ENCODE measurements at regions not wholly inside any gene's neighbourhood (a gene's known extent, or its start where the extent isn't known, plus 50 kb on each side); places are given as distances from the start of the nearest gene placed in this dataset.

- Mint-ChIP-seq H3K27ac (no peak overlapping the region), H3K27me3 (no peaks in the 10 kb centered on the region), H3K4me3 (no peak overlapping the region), H3K4me1 (no peaks in the 10 kb centered on the region), H3K9me3 (ENCODE audit: insufficient read depth) (peaks cover 3% of the 10 kb centered on the region)
- H3K4me1 ChIP-seq (ENCODE audit: control insufficient read depth in 2 of 2, insufficient read depth in 2 of 2, low read length in 2 of 2), result no peaks in the 10 kb centered on the region
- DNase-seq, result no peak
- no peak overlapping the region for H3K4me2 ChIP-seq (replicated peaks; ENCODE audit: low read depth, low read length, poor library complexity, severe bottlenecking)
- H2AFZ ChIP-seq (ENCODE audit: insufficient read depth, low read depth, low read length, poor library complexity, severe bottlenecking), result no peak overlapping the region
- no peak overlapping the region for H3K9ac ChIP-seq (ENCODE audit: low read length)
- H3K4me3 ChIP-seq (ENCODE audit: control extremely low read depth in 1 of 5, extremely low read depth in 1 of 5, insufficient read depth in 1 of 5, low read depth in 2 of 5, low read length in 4 of 5), result no peak overlapping the region
- no CpG with 5 or more reads among the region's 3 CpGs for WGBS (ENCODE audit: insufficient coverage)
- H3K36me3 ChIP-seq (replicated peaks in 1 of 2; ENCODE audit: control extremely low read depth in 1 of 2, control insufficient read depth in 1 of 2, extremely low read depth in 1 of 2, insufficient read depth in 2 of 2, low read length in 1 of 2), result no peaks in the 10 kb centered on the region
- no peaks in the 10 kb centered on the region for H3K79me2 ChIP-seq (ENCODE audit: control insufficient read depth, insufficient read depth, low read length)
- no peaks in the 10 kb centered on the region for H3K27me3 ChIP-seq (replicated peaks in 1 of 4; ENCODE audit: control extremely low read depth in 1 of 4, control insufficient read depth in 3 of 4, insufficient read depth in 4 of 4, low read length in 3 of 4)
- POLR2A ChIA-PET, result no interaction called here
- intact Hi-C loops (cut with micrococcal nuclease), result no loop called here
- TF ChIP-seq EZH2 (IDR thresholded peaks at IDR 0.05; ENCODE audit: borderline replicate concordance, insufficient read depth, low read depth, low read length, poor library complexity, severe bottlenecking) (no peak), CTCF (IDR thresholded peaks at IDR 0.05) (no peak)
- H3K27ac ChIP-seq (ENCODE audit: low read length in 2 of 2), result no peak overlapping the region
- no peak for ATAC-seq (ENCODE audit: low read depth)
- H3K9me3 ChIP-seq (ENCODE audit: control extremely low read depth in 1 of 3, control insufficient read depth in 2 of 3, insufficient read depth in 1 of 3, low read length in 2 of 3), result peaks cover 0 to 16% (median 2%) of the 10 kb centered on the region in 3 donors
- no peaks in the 10 kb centered on the region for H4K20me1 ChIP-seq (ENCODE audit: control insufficient read depth, insufficient read depth, low read length, poor library complexity, severe bottlenecking)
- CTCF ChIA-PET, result no interaction called here
Measured at GRCh38 chrX:13153796-13154195, 109.4 kb upstream of the FAM9C start.

GRCh38 chrX:13152518-13153185 lies 108.2 kb upstream of the FAM9C start:
- no peak overlapping the region for H3K27ac ChIP-seq (ENCODE audit: low read length in 2 of 2)
- no peak overlapping the region for H2AFZ ChIP-seq (ENCODE audit: insufficient read depth, low read depth, low read length, poor library complexity, severe bottlenecking)
- no peak overlapping the region for H3K4me2 ChIP-seq (replicated peaks; ENCODE audit: low read depth, low read length, poor library complexity, severe bottlenecking)
- no peak overlapping the region for H3K27ac Mint-ChIP-seq
- no peak overlapping the region for H3K4me3 ChIP-seq (ENCODE audit: control extremely low read depth in 1 of 5, extremely low read depth in 1 of 5, insufficient read depth in 1 of 5, low read depth in 2 of 5, low read length in 4 of 5)
- intact Hi-C loops (cut with micrococcal nuclease), result no loop called here
- no CpG with 5 or more reads among the region's 7 CpGs for WGBS (ENCODE audit: insufficient coverage)
- TF ChIP-seq EZH2 (IDR thresholded peaks at IDR 0.05; ENCODE audit: borderline replicate concordance, insufficient read depth, low read depth, low read length, poor library complexity, severe bottlenecking), result no peak
- TF ChIP-seq CTCF (IDR thresholded peaks at IDR 0.05), result no peak
- ChIA-PET POLR2A (no interaction called here), CTCF (no interaction called here)
- DNase-seq (no peak), ATAC-seq (ENCODE audit: low read depth) (no peak)
- no peak overlapping the region for H3K4me3 Mint-ChIP-seq
- no peaks in the 10 kb centered on the region for H3K79me2 ChIP-seq (ENCODE audit: control insufficient read depth, insufficient read depth, low read length)
- peaks cover 2% of the 10 kb centered on the region for H3K4me1 Mint-ChIP-seq
- no peaks in the 10 kb centered on the region for H3K27me3 ChIP-seq (replicated peaks in 1 of 4; ENCODE audit: control extremely low read depth in 1 of 4, control insufficient read depth in 3 of 4, insufficient read depth in 4 of 4, low read length in 3 of 4)
- no peaks in the 10 kb centered on the region for H3K27me3 Mint-ChIP-seq
- no peaks in the 10 kb centered on the region for H4K20me1 ChIP-seq (ENCODE audit: control insufficient read depth, insufficient read depth, low read length, poor library complexity, severe bottlenecking)
- H3K4me1 ChIP-seq (ENCODE audit: control insufficient read depth in 2 of 2, insufficient read depth in 2 of 2, low read length in 2 of 2), result no peaks in the 10 kb centered on the region
- peaks cover 3% of the 10 kb centered on the region for H3K9me3 Mint-ChIP-seq (ENCODE audit: insufficient read depth)
- peaks cover 0 to 16% (median 2%) of the 10 kb centered on the region in 3 donors for H3K9me3 ChIP-seq (ENCODE audit: control extremely low read depth in 1 of 3, control insufficient read depth in 2 of 3, insufficient read depth in 1 of 3, low read length in 2 of 3)
- H3K36me3 ChIP-seq (replicated peaks in 1 of 2; ENCODE audit: control extremely low read depth in 1 of 2, control insufficient read depth in 1 of 2, extremely low read depth in 1 of 2, insufficient read depth in 2 of 2, low read length in 1 of 2), result no peaks in the 10 kb centered on the region
- no peak overlapping the region for H3K9ac ChIP-seq (ENCODE audit: low read length)

Measured in B cell (primary cell).